Thoracic aorta (tissue), 2 donors: ENCODE measurements at regions not wholly inside any gene's neighbourhood (a gene's known extent, or its start where the extent isn't known, plus 50 kb on each side); places are given as distances from the start of the nearest gene placed in this dataset.

ENCODE experiments used
- ATAC-seq: fragments of 150-250 bp; one replicate; pipeline ENCODE4 v1.8.0; 2017; ENCODE audit warnings: low read depth; ENCODE audit not compliant: insufficient number of reproducible peaks, low FRiP score
- DNase-seq: peaks from one replicate; pipeline ENCODE4 v3.0.0-alpha.2; 2020; ENCODE audit warnings: low spot score
- H3K27ac ChIP-seq, 2 donors: fragments of 200-600 bp; sonication (generic); 1 replicate in 1 of 2; 2 replicates in 1 of 2; pipeline ENCODE4 v1.5.1; 2016; ENCODE audit warnings: mild to moderate bottlenecking in 2 of 2, moderate library complexity in 2 of 2
- H3K27me3 ChIP-seq: fragments of 200-600 bp; sonication (generic); replicated peaks from 2 replicates; pipeline ENCODE4 v1.6.0; 2016; ENCODE audit warnings: mild to moderate bottlenecking; ENCODE audit not compliant: insufficient read depth
- H3K36me3 ChIP-seq: fragments of 200-600 bp; sonication (generic); one replicate; pipeline ENCODE4 v1.5.1; 2016
- H3K4me1 ChIP-seq, 2 donors: fragments of 200-600 bp; sonication (generic); 1 replicate in 1 of 2; 2 replicates in 1 of 2; pipeline versions ENCODE4 v1.5.1 to v1.6.0; 2016; ENCODE audit warnings: low read depth in 2 of 2, mild to moderate bottlenecking in 1 of 2; ENCODE audit not compliant: control insufficient read depth in 1 of 2
- H3K4me3 ChIP-seq: fragments of 200-600 bp; sonication (generic); 2 replicates; pipeline ENCODE4 v1.5.1; 2016; ENCODE audit warnings: mild to moderate bottlenecking
- H3K9me3 ChIP-seq: fragments of 200-600 bp; sonication (generic); 2 replicates; pipeline ENCODE4 v1.5.1; 2016
- TF ChIP-seq, protein P1 (sequence below): fragments of 200-600 bp; sonication (generic); IDR thresholded peaks from one replicate; pipeline ENCODE4 v1.5.1; 2019; ENCODE audit warnings: antibody characterized with exemption

- no peak for ATAC-seq
- no peaks in the 10 kb centered on the region for H3K9me3 ChIP-seq
- no peak for DNase-seq
- H3K27ac ChIP-seq, result no peak overlapping the region
- H3K36me3 ChIP-seq, result no peaks in the 10 kb centered on the region
- no peak overlapping the region for H3K4me3 ChIP-seq
- no peaks in the 10 kb centered on the region for H3K27me3 ChIP-seq
- H3K4me1 ChIP-seq, result no peaks in the 10 kb centered on the region
- TF ChIP-seq, protein P1, sequence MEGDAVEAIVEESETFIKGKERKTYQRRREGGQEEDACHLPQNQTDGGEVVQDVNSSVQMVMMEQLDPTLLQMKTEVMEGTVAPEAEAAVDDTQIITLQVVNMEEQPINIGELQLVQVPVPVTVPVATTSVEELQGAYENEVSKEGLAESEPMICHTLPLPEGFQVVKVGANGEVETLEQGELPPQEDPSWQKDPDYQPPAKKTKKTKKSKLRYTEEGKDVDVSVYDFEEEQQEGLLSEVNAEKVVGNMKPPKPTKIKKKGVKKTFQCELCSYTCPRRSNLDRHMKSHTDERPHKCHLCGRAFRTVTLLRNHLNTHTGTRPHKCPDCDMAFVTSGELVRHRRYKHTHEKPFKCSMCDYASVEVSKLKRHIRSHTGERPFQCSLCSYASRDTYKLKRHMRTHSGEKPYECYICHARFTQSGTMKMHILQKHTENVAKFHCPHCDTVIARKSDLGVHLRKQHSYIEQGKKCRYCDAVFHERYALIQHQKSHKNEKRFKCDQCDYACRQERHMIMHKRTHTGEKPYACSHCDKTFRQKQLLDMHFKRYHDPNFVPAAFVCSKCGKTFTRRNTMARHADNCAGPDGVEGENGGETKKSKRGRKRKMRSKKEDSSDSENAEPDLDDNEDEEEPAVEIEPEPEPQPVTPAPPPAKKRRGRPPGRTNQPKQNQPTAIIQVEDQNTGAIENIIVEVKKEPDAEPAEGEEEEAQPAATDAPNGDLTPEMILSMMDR, result no peak
Measured at GRCh38 chr10:35751347-35751746, 109.3 kb upstream of the FZD8 start.

GRCh38 chr10:35749230-35749629 is 107.1 kb upstream of the FZD8 start:
- Histone ChIP-seq H3K27ac (no peak overlapping the region), H3K4me1 (no peaks in the 10 kb centered on the region), H3K36me3 (no peaks in the 10 kb centered on the region), H3K9me3 (no peaks in the 10 kb centered on the region), H3K4me3 (no peak overlapping the region), H3K27me3 (no peaks in the 10 kb centered on the region)
- DNase-seq (no peak), ATAC-seq (no peak)
- TF ChIP-seq, protein P1, result no peak

DNA sequence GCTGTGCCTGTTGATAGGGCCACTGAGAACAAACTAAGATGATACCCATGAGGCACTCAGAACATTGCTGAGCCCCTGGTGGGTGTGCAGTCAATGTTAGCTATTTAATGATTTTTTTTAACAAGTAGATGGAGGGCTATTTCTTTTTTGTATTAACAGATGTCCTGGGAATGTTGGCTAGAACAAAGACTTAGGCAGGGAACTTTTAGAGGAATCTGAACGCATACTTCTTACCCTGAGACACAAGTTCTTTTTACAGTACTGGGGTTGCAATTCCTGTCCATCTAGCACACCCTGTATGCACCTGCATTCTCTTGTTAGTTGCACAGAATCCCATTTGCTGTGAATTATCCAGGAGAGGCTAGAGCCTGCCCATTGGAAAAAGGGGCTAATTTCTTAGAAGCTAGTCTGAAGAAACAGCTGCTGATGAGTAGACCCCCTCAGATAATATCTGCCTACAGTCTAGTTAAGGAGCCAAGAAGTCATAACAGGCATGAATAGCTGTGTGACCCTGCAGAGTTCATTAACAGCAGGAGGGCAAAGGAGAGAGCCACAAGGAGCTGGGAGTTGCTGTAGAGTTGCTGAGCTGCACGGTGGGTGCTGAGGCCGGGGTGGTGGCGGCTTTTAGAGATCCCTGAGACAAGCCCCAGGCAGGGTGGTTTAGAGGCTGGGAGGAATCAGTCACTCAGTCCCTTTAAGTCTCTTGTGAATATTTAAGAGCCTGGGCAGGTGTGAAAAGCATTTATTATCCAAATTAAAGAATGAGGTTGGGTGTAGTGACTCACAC is 103.7 kb upstream of the FZD8 start:
- ATAC-seq (no peak), DNase-seq (no peak)
- Histone ChIP-seq H3K4me1 (no peaks in the 10 kb centered on the region), H3K36me3 (no peaks in the 10 kb centered on the region), H3K27me3 (no peaks in the 10 kb centered on the region), H3K4me3 (no peak overlapping the region), H3K9me3 (no peaks in the 10 kb centered on the region), H3K27ac (no peak overlapping the region)
- TF ChIP-seq, protein P1, result no peak

DNA sequence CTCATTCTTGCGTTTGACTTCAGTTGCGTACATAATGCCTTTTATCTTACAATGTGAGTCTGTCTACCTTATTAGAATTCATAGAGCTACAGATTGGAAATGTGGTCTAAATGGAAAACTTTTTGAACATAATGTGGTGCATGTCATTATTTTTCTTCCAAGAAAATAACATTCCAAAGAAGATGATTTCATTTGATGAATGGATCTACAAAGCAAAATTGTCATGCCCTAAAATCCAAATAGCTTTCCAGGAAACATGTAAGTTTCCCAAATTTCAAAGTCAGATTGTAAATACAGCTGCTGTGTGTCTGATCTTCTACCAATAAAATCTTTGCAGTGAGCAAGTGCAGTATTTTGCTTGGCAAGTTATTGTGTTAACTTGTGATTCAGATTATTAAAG is 101.8 kb upstream of the FZD8 start:
- H3K9me3 ChIP-seq, result no peaks in the 10 kb centered on the region
- H3K36me3 ChIP-seq, result no peaks in the 10 kb centered on the region
- no peak overlapping the region for H3K4me3 ChIP-seq
- DNase-seq (no peak), ATAC-seq (no peak)
- H3K27ac ChIP-seq, result no peak overlapping the region
- H3K27me3 ChIP-seq, result no peaks in the 10 kb centered on the region
- H3K4me1 ChIP-seq, result no peaks in the 10 kb centered on the region
- TF ChIP-seq, protein P1, result no peak

DNA sequence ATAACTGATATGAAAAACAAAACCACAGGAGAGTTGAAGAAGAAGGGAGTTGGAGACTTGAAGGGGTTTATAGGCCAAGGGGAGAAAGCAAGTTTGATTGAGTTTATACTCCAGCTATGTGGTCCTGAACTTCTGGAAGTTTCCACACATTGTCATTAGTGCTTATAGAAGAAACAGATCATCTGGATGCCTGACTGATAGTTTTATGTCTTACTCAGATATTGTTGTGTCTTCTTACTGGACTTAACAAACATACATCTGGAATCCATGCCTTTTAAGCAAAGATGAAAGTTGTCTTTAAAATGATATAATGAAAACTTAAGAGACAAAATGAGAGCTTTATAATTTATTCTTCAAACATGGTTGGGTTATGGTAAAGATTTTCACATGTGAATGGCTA is 101.3 kb upstream of the FZD8 start:
- ATAC-seq (no peak), DNase-seq (no peak)
- no peaks in the 10 kb centered on the region for H3K9me3 ChIP-seq
- H3K36me3 ChIP-seq, result no peaks in the 10 kb centered on the region
- H3K27me3 ChIP-seq, result no peaks in the 10 kb centered on the region
- no peaks in the 10 kb centered on the region for H3K4me1 ChIP-seq
- no peak overlapping the region for H3K4me3 ChIP-seq
- no peak overlapping the region for H3K27ac ChIP-seq
- TF ChIP-seq, protein P1, result no peak
